ENCODE measurements at regions not wholly inside any gene's neighbourhood (a gene's known extent, or its start where the extent isn't known, plus 50 kb on each side); places are given as distances from the start of the nearest gene placed in this dataset.

DNA sequence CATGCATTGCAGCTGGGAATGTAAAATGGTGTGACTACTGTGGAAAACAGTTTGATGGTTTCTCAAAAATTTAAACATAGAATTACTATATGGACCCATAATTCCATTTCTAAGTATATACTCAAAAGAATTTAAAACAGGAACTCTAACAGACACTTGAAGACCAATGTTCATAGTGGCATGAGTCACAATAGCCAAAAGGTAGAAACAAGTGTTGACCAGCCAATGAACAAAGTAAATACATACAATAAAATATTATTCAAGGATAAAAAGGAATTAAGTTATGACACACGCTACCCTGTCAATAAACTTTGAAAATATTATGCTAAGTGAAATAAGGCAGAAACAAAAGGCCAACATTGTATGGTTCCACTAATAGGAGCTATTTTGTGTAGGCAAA lies 357.4 kb upstream of the IL12A start:
- no peak for DNase-seq

DNA sequence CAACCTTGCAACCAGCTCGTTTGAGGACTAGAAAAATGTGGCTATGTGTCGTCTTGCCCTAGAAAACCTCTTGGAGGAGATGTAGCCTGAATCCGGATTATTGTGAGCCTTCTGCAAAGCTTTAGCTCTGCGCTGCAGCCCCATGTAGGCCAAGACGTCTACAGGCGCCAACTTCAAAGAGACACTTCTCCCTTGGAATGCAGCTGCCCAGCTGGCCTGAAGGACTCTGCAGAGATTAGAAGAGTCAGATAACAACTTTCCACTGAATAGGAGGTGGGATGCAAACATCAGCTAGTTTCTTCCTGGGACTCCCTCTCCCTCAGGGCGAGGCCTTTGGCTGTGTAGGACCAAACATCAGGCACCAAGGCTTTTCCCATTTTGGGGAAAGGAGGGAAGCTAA lies 356.5 kb upstream of the IL12A start:
- no peak for DNase-seq

DNA sequence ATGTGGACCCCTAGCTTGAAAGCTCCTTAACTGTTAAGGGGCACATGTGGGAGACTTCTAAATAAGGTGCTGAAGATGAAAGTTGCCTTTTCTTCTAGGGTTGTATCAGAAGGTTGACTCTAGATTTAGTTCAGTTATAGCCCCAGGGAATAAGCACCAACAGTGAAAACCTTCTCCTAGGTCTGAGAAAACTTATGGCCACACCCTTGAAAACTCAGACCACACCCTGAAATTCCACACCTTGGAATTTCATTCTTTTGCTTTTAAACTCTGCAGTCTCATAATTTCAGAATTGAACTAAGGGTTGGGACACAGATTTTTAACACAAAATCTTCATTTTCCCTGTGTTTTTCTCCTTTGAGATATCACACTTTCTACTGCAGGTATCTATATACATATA lies 355.8 kb upstream of the IL12A start:
- DNase-seq: no peak

DNA sequence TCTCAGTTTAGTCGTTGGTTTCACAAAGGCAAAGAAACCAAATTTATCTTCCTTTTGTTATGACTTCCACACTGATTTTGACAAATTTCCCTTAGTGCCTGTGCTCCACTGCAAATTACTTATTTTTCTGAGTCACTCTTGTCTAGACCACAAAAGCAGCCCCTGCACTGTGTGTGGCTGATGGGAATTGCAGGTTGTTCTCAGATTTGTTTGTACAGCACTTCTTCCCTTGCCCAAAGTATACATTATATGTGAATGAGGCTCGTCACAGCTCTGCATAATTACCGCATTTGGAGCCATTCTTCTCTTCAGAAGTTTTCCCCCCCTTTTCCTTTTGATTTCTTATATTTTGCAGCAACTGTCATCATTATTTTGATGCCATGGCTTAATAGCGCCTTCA lies 354.2 kb upstream of the IL12A start:
- DNase-seq: no peak

DNA sequence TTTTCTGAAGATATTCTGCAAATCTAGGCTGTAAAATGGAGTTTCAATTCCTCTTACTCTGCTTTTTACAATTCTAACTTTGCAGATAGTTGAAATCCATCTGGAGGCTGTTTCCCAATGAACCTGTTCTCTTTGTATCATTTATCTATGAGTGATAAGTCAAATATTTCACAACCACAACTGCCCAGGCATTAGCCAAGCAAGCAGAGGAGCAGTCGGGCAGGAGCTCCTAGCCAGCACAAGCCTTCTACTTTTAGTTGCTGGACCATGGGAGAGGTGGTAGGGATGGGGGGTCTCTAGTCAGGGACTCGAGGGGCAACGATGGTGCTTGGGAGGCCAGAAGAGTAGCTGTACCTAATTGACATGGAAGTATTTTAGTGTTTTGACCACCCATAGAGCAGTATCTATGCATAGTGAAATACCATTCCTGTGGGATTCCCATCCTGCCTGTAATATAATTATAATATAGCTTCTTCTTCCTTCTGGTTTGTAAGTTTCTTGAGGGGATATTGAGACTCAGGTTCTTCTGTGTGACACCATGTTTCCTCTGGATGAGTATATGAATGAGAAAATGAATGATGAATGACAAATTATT lies 353.5 kb upstream of the IL12A start:
- peak; percentile 11 for DNase-seq

DNA sequence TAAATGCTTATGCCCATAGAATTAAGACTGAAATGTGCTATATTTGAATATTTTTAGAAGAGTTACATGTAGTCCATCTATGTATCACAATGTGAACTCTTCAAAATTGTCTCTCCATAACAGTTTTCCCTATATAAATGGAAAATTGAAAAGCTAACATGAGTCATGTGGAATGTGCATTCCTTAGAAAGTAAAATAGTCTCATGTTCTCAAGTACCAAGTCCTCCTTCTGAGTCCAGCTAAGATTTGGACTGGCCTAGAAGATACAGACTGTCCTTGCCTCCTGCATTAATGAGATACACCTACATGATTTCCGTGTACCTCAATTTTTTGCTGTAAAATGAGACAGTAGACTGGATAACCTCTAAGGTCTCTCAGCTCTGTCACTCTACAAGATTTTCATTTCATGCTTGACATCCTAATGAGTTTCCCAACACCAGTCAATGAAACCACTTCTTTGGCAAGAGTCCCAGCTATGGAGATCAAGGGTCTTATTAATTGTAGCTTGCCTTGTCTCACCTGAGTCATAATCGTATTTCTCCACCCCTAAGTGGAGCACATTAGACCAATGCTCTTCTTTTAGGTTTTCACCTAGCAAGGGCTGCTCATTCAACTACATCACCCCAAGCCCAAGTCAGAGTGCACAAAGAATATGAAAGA lies 350.6 kb upstream of the IL12A start:
- no peak for DNase-seq

DNA sequence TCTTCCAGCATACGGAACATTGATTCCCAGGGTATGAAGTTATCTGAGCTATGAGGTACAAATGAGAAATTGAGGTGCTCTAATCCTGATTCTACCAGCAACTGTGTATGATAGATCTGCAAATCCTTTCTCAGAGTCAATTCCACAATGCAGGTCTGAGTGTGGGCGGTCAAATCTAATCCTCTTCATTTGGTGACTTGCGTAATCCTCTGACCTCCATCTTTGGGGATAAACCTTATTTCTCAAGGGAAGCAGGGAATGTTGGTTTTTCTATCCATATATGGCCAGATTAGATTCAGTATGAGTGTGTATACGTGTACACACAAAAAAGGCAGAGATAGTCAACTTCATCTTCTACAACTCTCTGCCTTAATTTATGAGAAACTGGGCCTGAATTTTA lies 348.4 kb upstream of the IL12A start:
- DNase-seq: no peak

DNA sequence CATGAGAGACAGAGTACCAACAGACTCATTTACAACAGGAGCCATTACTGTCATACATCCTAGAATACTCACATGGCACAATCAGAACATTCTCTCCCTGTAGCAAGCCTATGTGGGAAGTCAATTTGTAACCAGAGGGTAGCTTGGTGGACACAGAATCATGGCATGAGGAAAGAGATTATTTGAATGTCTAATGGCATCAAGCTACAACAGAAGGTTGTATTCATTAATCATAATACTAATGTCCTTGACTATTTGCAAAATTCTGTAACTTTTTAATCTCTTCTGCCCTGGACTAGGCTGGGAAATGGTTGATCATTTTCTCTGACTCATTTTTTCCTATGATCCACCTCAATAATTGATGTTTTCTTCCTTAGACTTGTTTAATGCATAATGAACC lies 345.2 kb upstream of the IL12A start:
- no peak for DNase-seq

DNA sequence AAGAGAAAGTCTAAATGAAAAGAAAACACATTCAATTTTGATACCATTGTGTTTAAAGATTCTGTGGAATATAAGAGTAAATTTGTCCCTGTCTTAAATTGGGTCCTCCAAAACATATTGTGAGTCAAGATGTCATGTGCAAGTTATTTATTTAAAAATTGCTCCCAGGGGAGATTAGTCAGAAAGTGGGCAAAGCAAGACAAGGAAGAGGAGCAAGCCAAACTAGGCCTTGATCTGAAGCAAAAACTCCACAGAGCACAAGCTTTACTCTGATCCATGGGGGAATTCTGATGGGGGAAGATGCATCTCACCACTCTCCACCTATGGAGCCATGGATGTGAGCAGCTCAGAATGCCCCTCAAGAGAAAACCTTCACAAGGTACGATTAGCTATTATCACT lies 342.8 kb upstream of the IL12A start:
- DNase-seq: no peak

DNA sequence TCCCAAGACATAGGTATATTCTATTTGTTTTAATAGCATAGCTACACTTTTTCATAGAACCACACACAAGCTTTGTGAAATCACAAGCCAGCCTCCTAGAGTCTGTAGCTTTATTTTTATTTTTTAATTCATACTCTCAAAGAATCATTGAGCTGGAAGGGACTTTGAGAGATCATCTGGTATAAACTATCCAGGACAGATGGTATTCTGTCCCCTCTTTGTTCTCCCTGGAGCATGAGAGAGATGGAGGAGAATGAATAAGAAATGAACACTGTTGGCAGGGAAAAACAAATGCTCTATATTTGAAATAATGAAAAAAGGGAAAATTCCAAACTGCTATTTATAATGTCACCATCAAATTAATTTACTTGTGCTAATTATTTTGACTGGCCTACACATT lies 338.7 kb upstream of the IL12A start:
- no peak for DNase-seq

DNA sequence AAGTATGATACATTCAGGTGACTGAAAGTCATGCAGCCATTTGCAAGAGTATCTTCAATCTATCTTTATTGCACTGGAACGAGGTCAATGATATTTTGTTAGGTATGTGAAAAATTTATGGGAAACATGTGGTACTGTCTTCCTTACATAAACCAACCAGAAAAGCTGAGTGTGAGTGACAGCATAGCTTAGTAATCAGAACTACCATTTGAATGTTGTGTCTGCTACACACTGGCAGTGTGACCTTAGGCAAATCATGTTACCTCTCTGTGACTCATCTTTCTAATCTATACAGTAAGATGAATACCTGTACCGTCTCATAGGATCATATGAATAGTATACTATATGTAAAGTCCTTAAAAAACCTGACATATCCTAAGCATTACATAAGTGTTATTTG lies 337.9 kb upstream of the IL12A start:
- no peak for DNase-seq

DNA sequence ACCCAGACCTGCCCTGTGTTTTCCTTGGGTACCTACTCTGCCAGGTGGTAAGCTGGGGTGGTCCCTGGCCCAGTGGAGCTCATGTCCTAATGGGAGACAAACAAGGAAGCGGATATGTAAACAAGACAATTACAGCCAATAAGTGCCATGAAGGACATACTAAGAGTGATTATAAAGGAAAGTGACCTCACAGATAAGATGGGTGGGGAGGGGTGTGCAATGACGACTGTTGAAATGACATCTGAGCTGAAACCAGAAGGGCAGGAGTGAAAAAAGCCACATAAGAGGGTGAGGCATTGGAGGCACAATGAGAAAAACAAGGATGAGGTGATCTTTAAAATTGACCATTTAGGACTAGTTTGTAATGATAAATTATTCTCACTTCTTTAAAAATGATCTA lies 336.2 kb upstream of the IL12A start:
- no peak for DNase-seq

DNA sequence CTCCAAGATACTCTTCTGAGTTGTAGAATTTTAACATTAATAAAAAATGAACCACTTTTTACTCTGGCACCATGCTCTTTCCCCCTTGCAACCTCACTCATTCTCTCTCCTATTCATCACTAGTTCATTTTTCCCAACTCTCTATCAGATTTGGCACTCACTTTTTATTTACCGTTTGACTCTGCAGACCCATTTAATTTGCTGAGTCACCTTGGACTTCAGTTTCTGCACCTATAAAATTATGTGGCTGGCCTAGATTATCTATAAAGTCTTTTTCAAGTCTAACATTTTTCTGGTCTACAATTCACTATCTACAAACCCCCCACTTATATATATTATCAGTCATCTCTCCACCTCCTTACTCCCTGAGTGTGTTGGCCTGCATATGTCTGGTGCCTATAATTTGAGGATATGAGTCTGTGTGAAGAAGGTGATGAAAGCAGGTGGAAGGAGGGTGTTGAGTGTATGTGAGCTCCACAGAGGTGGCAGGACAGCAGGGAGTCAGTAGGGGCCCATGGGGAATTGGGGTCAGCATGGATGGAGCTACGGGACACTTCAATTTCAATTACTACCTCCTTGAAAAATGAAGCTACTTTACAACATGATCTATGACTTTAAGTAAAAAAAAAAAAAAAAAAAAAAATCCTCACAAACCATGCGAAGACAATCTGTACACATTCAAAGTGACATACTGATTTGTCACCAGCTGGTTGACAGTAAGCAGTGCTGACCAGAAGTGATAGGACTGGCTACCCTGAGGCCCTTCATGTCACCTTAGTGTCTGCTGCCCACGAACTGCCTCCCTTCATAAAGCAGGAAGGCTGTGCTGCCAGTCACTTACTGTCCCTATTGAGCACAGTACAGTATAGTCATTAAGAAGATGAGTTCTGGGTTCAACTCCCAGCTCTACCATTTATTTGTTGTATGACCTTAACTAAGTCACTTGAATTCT lies 334.2 kb upstream of the IL12A start:
- no peak for DNase-seq

DNA sequence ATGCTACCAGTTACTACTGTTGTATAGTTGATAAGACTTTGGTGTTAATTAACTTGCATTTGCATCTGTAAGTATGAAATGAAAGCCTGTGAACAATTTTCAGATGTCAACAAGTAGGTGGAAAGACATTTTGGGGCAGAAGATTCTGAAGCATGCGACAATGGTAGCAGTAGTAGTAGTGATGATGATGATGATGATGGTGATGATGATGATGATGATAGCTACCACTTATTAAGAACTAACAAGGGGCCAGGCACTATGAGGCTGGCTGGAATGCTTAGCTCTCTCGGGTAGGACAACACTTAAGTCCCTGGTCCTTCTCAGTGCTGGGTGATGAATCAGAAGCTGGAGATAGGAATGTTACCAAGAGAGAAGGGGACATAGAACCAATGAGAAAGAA lies 333.4 kb upstream of the IL12A start:
- DNase-seq: no peak

DNA sequence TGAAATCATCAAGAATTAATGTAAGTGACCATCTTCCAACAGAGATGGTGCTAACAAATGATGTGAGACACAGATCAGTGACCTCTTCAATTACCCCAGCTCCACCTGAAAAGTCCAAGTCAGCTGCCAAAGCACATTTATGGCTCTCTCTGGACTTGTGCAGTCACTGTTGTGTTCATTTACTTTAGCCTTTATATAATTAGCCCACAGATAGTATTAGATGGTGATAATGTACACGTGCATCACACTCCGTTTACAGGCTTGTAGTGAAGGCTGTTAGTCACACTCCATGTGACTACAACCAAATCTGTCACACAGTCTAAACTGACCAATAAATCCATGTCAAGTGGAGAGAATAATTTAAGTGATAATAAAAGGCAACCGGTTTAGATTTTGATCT lies 331.5 kb upstream of the IL12A start:
- DNase-seq: no peak

DNA sequence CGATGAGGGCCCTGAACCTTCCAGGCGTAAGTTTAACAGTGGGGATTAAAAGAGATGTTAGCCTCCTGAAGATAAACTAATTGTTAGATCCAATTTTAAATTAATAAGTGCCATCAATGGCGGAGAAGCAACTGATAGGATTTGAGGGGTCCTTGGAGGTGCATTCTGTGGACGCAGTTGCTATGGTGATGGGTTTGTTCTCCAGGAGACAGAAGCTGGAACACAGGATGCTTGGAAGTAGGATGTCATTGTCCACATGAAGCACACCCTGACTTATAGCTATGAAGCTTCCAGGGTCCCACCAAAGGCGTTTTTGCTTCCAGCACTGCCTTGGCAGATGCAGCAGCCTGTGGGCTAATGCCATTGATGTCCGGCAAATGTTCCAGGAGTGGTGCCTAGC lies 331.0 kb upstream of the IL12A start:
- no peak for DNase-seq

DNA sequence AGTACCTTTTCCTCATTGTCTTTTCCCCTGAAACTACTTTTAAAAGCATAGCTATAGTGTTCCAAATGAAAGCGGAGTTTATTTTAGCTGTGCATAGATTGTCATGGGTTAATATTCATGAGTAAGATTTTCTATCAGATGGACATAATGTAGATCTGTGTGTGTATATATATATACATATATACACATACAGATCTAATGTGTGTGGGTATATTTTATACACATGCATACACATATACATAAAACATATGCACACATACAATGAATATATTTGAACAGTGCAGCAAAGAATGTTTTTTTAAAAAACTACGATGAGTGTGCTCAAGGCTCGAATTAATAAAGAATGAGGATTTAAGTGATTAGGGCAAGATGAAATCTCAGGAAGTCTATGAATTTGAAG lies 328.3 kb upstream of the IL12A start:
- DNase-seq: no peak

DNA sequence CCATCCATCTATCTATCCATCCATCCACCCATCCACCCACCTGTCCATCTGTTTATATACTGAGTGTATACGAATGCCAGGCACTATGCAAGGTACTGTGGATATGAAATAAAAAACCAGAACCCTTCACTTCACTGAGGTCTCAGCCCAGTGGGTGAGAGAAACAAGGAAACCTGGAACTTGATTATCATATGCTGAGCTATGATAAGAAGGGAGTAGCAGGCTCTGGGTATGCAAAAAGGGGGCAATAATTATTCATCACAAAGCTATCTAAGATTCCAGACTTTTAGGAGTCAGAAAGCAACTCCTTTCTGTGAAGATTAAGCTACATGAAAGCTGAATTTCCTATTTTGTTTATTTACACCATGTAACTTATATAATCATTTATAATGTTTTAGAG lies 327.7 kb upstream of the IL12A start:
- no peak for DNase-seq

DNA sequence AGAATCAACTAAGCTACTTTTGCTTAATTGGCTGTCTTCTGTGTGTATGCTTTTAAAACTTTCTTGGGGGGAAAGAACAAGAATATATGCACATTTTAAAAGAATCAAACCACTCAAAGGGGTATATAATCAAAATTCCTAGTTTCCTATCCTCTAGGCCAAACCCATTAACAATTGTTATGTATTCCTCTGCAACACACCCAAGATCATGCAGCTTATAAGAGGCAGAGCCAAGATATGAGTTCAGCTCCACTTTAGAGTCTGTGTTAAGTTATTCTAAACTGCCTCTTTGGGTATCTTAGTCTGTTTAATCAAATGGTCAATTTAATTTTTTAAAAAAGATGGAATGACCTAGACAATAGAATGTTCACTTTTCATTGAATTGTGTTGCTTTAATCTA lies 326.1 kb upstream of the IL12A start:
- DNase-seq: no peak

DNA sequence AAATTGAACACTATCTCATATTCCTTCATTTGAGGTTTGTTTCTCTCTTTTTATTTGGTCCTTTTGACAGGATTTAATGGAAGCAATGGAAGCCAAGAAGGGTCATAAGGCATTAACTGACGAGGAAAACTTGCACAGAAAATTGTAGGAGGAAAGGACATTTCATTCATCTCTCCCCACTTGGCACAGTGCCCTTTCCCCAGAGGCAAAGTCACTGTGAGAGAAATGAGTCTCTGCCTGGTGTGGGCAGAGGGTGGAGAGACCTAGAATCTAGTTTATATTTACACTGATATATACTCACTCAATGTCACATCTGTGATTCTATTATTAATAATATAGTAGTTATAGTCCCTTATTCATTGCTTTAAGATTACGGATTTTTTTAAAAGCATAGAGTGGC lies 324.6 kb upstream of the IL12A start:
- DNase-seq: no peak

DNA sequence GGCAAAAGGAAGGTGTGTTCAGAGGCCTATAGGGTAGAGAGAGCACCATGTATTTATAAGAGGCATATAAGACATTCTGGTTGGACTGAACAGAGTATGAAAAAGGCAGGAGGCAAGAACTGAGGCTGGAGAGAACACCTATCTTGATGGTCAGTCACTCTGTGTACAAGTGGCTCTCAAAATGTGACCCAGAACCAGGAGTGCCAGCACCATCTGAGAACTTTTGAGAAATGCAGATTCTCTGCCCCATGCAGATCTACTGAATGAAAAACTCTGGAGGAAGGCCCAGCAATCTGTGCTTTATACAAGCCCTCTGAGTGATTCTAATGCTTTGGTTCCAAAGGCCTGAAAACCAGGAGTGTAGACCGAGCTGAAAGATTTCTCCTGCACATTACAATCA lies 324.0 kb upstream of the IL12A start:
- DNase-seq: no peak

DNA sequence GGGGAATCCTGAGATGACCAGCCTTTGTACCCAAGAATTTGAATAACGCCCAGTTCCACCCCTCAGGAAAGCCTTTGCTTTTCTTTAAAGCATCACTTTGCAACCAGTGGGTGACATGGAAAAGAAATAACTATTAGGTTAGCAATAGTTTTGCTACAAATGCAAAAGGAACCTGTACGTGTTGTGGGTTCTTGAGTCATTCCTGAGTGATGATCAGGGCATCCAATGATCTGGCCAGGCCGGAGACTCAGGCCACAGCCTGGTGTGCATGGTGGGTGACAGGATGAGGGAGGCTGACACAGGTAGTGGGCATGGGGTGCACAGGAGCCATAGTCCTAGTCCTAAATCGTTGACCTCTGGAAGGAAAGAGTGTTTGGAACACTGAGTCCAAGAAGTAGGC lies 321.4 kb upstream of the IL12A start:
- no peak for DNase-seq

DNA sequence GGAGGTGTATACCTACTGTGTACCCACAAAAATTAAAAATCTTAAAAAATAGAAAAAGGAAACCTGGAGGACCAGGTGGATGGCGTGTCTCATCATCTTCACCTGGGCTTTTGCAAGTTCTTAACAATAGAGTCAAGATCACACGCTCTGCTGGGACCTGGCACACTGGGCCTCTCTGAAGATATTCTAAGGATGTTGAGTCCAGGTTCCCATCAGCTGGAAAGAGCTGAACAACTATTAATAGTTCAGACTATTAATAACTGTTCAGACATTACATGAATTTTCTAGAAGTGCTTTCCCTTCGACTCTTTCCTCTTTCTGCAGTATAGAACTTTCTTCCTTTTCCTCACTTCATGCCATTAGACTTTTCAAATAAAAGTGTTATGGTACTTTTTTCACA lies 320.2 kb upstream of the IL12A start:
- no peak for DNase-seq

DNA sequence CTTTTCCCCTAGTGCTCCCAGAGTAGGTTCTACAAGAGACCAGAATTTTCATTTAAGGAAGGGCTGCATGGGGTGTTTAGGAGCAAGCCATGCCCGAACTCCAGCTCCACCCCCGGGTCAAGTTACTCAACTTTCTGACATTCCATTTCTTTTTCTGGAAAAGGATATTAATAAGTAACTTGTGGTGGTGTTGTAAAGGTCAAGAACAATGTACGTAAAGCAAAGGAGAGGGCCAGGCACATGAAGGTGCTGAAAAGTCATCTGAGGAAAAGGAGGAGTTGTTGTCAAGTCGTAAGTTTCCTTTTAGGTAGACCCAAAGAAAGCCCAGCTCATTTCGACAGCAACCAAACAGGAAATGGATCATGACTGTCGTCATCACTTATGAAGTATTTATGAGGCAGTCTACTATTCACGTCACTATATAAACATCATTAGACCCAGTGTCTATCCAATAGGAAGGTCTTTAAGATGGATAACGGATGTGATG lies 319.6 kb upstream of the IL12A start:
- DNase-seq: no peak

Measured in MV-4-11 (cell line).